ENCODE measurements at regions not wholly inside any gene's neighbourhood (a gene's known extent, or its start where the extent isn't known, plus 50 kb on each side); places are given as distances from the start of the nearest gene placed in this dataset.
"Not testable (repeated sequence)": the region's sequence is repeated elsewhere in the genome, so short reads cannot be mapped to it uniquely, and the experiment has no call there.

GRCh38 chr16:59543641-59544040 is 809.5 kb upstream of the GOT2 start:
- TF ChIP-seq EP300 (IDR thresholded peaks at IDR 0.05) = no peak
- TF ChIP-seq POLR2A (IDR thresholded peaks at IDR 0.05; ENCODE audit: low read depth) = no peak
- TF ChIP-seq CTCF (IDR thresholded peaks at IDR 0.05) = no peak
- no peak for TF ChIP-seq POLR2AphosphoS5 (IDR thresholded peaks at IDR 0.05)
- no peak for DNase-seq (ENCODE audit: extremely low spot score)
- WGBS = 52% methylated on average over 4 of the region's 4 CpGs
- H3K4me3 ChIP-seq = no peak overlapping the region
- H3K9me3 ChIP-seq = no peaks in the 10 kb centered on the region
- intact Hi-C loops (cut with DNase I) = no loop called here
- H3K27me3 ChIP-seq = no peaks in the 10 kb centered on the region
- H3K36me3 ChIP-seq = no peaks in the 10 kb centered on the region
- H3K27ac ChIP-seq (replicated peaks in 1 of 4) = no peak overlapping the region
- H3K4me1 ChIP-seq = no peaks in the 10 kb centered on the region

- intact Hi-C loops (cut with DNase I) = no loop called here
- Histone ChIP-seq H3K27ac (replicated peaks in 1 of 4) (no peak overlapping the region), H3K36me3 (no peaks in the 10 kb centered on the region), H3K4me3 (no peak overlapping the region), H3K27me3 (no peaks in the 10 kb centered on the region), H3K4me1 (peaks cover 0 to 7% (median 3%) of the 10 kb centered on the region in 4 donors), H3K9me3 (no peaks in the 10 kb centered on the region)
- DNase-seq (ENCODE audit: extremely low spot score) = no peak
- 80% methylated on average over 8 of the region's 8 CpGs for WGBS
- TF ChIP-seq POLR2AphosphoS5 (IDR thresholded peaks at IDR 0.05) = no peak
- no peak for TF ChIP-seq EP300 (IDR thresholded peaks at IDR 0.05)
- TF ChIP-seq POLR2A (IDR thresholded peaks at IDR 0.05; ENCODE audit: low read depth) = no peak
- no peak for TF ChIP-seq CTCF (IDR thresholded peaks at IDR 0.05)
Measured at GRCh38 chr16:59540621-59541020, 806.5 kb upstream of the GOT2 start.

GRCh38 chr16:59535298-59535697 is 801.2 kb upstream of the GOT2 start:
- peaks cover 0 to 21% (median 5%) of the 10 kb centered on the region in 4 donors for H3K4me1 ChIP-seq
- no peak overlapping the region for H3K4me3 ChIP-seq
- no peaks in the 10 kb centered on the region for H3K27me3 ChIP-seq
- 65% methylated on average over 4 of the region's 4 CpGs for WGBS
- no peak for TF ChIP-seq POLR2AphosphoS5 (IDR thresholded peaks at IDR 0.05)
- no peak for TF ChIP-seq CTCF (IDR thresholded peaks at IDR 0.05)
- TF ChIP-seq EP300 (IDR thresholded peaks at IDR 0.05) = no peak
- no peak for TF ChIP-seq POLR2A (IDR thresholded peaks at IDR 0.05; ENCODE audit: low read depth)
- H3K9me3 ChIP-seq = no peaks in the 10 kb centered on the region
- intact Hi-C loops (cut with DNase I) = no loop called here
- H3K27ac ChIP-seq (replicated peaks in 1 of 4) = no peak overlapping the region
- H3K36me3 ChIP-seq = no peaks in the 10 kb centered on the region
- no peak for DNase-seq (ENCODE audit: extremely low spot score)

- H3K9me3 ChIP-seq = no peaks in the 10 kb centered on the region
- no peaks in the 10 kb centered on the region for H3K36me3 ChIP-seq
- no peaks in the 10 kb centered on the region for H3K27me3 ChIP-seq
- 68% methylated on average over 14 of the region's 14 CpGs for WGBS
- no peak for DNase-seq (ENCODE audit: extremely low spot score)
- TF ChIP-seq CTCF (IDR thresholded peaks at IDR 0.05) = no peak
- TF ChIP-seq EP300 (IDR thresholded peaks at IDR 0.05) = no peak
- no peak for TF ChIP-seq POLR2A (IDR thresholded peaks at IDR 0.05; ENCODE audit: low read depth)
- no peak for TF ChIP-seq POLR2AphosphoS5 (IDR thresholded peaks at IDR 0.05)
- intact Hi-C loops (cut with DNase I) = no loop called here
- no peak overlapping the region for H3K27ac ChIP-seq (replicated peaks in 1 of 4)
- no peak overlapping the region for H3K4me3 ChIP-seq
- H3K4me1 ChIP-seq = peaks cover 0 to 4% (median 0%) of the 10 kb centered on the region in 4 donors
Measured at GRCh38 chr16:59527206-59527997, 793.3 kb upstream of the GOT2 start.

GRCh38 chr16:59522826-59523225 is 788.7 kb upstream of the GOT2 start:
- no peaks in the 10 kb centered on the region for H3K4me1 ChIP-seq
- H3K9me3 ChIP-seq = no peaks in the 10 kb centered on the region
- no peak overlapping the region for H3K4me3 ChIP-seq
- no peak for DNase-seq (ENCODE audit: extremely low spot score)
- WGBS = 69% methylated on average over 3 of the region's 3 CpGs
- no peak for TF ChIP-seq CTCF (IDR thresholded peaks at IDR 0.05)
- TF ChIP-seq EP300 (IDR thresholded peaks at IDR 0.05) = no peak
- no peak for TF ChIP-seq POLR2AphosphoS5 (IDR thresholded peaks at IDR 0.05)
- TF ChIP-seq POLR2A (IDR thresholded peaks at IDR 0.05; ENCODE audit: low read depth) = no peak
- no peak overlapping the region for H3K27ac ChIP-seq (replicated peaks in 1 of 4)
- intact Hi-C loops (cut with DNase I) = no loop called here
- no peaks in the 10 kb centered on the region for H3K36me3 ChIP-seq
- no peaks in the 10 kb centered on the region for H3K27me3 ChIP-seq

GRCh38 chr16:59518721-59519120 is 784.6 kb upstream of the GOT2 start:
- H3K9me3 ChIP-seq; H3K27me3 ChIP-seq; H3K4me3 ChIP-seq; intact Hi-C loops (cut with DNase I); DNase-seq (ENCODE audit: extremely low spot score); H3K27ac ChIP-seq (replicated peaks in 1 of 4); H3K36me3 ChIP-seq; H3K4me1 ChIP-seq: not testable (repeated sequence)
- 70% methylated on average over 5 of the region's 5 CpGs for WGBS
